ENCODE measurements at regions not wholly inside any gene's neighbourhood (a gene's known extent, or its start where the extent isn't known, plus 50 kb on each side); places are given as distances from the start of the nearest gene placed in this dataset.

DNA sequence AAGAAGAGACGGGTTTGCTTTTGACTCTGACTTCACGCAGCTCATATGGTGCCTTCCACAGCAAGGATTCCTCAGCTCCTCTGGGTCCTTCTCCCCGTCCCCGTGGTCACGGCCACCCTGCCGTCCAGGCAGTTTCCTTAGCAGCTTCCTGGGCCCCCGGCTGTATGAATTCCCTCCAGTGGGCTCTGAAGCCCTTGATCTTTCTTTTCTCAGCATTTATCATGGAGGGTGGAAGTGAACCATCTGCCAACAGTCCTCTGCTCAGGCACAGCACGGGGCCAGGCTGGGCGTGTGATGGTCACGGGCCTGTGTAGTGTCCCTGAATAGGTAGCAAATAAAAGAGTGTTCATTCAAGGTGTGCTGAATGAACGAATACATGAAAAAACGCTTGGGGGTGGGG lies 782.4 kb downstream of the BRD1 start:
- H3K4me3 ChIP-seq, result no peak overlapping the region
- Mint-ChIP-seq H3K4me1 (peaks cover 6% of the 10 kb centered on the region), H3K4me3 (no peak overlapping the region), H3K36me3 (ENCODE audit: low read depth) (no peaks in the 10 kb centered on the region), H3K27me3 (ENCODE audit: insufficient read depth, low read depth, poor library complexity) (peaks cover 9% of the 10 kb centered on the region), H3K9me3 (no peaks in the 10 kb centered on the region), H3K27ac (no peak overlapping the region)
- no peak for ATAC-seq
- no peak overlapping the region for H3K27ac ChIP-seq (ENCODE audit: low read depth)
- H3K79me2 ChIP-seq (replicated peaks; ENCODE audit: insufficient read depth), result no peaks in the 10 kb centered on the region
- H3K27me3 ChIP-seq (ENCODE audit: insufficient read depth), result no peaks in the 10 kb centered on the region
- TF ChIP-seq REST (IDR thresholded peaks at IDR 0.05; ENCODE audit: unreplicated experiment) (no peak), EZH2 (IDR thresholded peaks at IDR 0.05; ENCODE audit: low read depth, unreplicated experiment) (no peak), ZNF331 (CRISPR knock-in tag; IDR thresholded peaks at IDR 0.05; ENCODE audit: low read depth) (no peak), POLR2AphosphoS5 (IDR thresholded peaks at IDR 0.05; ENCODE audit: low read depth) (no peak), STAT1 (IDR thresholded peaks at IDR 0.05; ENCODE audit: unreplicated experiment) (no peak), ZNF114 (CRISPR knock-in tag; IDR thresholded peaks at IDR 0.05) (no peak), CREB1 (CRISPR knock-in tag; IDR thresholded peaks at IDR 0.05; ENCODE audit: low read depth) (no peak), EZH2phosphoT487 (IDR thresholded peaks at IDR 0.05; ENCODE audit: unreplicated experiment) (no peak), NANOG (IDR thresholded peaks at IDR 0.05; ENCODE audit: borderline replicate concordance) (no peak), CTCF (conservative IDR thresholded peaks at IDR 0.05; ENCODE audit: low read depth in 2 of 2) (no peak), JUNB (IDR thresholded peaks at IDR 0.05; ENCODE audit: unreplicated experiment) (no peak)
- TF ChIP-seq, protein P1, sequence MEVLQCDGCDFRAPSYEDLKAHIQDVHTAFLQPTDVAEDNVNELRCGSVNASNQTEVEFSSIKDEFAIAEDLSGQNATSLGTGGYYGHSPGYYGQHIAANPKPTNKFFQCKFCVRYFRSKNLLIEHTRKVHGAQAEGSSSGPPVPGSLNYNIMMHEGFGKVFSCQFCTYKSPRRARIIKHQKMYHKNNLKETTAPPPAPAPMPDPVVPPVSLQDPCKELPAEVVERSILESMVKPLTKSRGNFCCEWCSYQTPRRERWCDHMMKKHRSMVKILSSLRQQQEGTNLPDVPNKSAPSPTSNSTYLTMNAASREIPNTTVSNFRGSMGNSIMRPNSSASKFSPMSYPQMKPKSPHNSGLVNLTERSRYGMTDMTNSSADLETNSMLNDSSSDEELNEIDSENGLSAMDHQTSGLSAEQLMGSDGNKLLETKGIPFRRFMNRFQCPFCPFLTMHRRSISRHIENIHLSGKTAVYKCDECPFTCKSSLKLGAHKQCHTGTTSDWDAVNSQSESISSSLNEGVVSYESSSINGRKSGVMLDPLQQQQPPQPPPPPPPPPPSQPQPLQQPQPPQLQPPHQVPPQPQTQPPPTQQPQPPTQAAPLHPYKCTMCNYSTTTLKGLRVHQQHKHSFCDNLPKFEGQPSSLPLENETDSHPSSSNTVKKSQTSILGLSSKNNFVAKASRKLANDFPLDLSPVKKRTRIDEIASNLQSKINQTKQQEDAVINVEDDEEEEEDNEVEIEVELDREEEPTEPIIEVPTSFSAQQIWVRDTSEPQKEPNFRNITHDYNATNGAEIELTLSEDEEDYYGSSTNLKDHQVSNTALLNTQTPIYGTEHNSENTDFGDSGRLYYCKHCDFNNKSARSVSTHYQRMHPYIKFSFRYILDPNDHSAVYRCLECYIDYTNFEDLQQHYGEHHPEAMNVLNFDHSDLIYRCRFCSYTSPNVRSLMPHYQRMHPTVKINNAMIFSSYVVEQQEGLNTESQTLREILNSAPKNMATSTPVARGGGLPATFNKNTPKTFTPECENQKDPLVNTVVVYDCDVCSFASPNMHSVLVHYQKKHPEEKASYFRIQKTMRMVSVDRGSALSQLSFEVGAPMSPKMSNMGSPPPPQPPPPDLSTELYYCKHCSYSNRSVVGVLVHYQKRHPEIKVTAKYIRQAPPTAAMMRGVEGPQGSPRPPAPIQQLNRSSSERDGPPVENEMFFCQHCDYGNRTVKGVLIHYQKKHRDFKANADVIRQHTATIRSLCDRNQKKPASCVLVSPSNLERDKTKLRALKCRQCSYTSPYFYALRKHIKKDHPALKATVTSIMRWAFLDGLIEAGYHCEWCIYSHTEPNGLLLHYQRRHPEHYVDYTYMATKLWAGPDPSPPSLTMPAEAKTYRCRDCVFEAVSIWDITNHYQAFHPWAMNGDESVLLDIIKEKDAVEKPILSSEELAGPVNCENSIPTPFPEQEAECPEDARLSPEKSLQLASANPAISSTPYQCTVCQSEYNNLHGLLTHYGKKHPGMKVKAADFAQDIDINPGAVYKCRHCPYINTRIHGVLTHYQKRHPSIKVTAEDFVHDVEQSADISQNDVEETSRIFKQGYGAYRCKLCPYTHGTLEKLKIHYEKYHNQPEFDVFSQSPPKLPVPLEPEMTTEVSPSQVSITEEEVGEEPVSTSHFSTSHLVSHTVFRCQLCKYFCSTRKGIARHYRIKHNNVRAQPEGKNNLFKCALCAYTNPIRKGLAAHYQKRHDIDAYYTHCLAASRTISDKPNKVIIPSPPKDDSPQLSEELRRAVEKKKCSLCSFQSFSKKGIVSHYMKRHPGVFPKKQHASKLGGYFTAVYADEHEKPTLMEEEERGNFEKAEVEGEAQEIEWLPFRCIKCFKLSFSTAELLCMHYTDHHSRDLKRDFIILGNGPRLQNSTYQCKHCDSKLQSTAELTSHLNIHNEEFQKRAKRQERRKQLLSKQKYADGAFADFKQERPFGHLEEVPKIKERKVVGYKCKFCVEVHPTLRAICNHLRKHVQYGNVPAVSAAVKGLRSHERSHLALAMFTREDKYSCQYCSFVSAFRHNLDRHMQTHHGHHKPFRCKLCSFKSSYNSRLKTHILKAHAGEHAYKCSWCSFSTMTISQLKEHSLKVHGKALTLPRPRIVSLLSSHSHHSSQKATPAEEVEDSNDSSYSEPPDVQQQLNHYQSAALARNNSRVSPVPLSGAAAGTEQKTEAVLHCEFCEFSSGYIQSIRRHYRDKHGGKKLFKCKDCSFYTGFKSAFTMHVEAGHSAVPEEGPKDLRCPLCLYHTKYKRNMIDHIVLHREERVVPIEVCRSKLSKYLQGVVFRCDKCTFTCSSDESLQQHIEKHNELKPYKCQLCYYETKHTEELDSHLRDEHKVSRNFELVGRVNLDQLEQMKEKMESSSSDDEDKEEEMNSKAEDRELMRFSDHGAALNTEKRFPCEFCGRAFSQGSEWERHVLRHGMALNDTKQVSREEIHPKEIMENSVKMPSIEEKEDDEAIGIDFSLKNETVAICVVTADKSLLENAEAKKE (CRISPR knock-in tag; IDR thresholded peaks at IDR 0.05), result no peak
- TF ChIP-seq, protein P2, sequence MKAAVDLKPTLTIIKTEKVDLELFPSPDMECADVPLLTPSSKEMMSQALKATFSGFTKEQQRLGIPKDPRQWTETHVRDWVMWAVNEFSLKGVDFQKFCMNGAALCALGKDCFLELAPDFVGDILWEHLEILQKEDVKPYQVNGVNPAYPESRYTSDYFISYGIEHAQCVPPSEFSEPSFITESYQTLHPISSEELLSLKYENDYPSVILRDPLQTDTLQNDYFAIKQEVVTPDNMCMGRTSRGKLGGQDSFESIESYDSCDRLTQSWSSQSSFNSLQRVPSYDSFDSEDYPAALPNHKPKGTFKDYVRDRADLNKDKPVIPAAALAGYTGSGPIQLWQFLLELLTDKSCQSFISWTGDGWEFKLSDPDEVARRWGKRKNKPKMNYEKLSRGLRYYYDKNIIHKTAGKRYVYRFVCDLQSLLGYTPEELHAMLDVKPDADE (IDR thresholded peaks at IDR 0.05), result no peak
- H3K4me2 ChIP-seq, result no peak overlapping the region
- no peak for DNase-seq (ENCODE audit: low spot score)
- H2AFZ ChIP-seq, result no peak overlapping the region
- H3K9me2 ChIP-seq (ENCODE audit: insufficient read depth), result no peaks in the 10 kb centered on the region
- no peaks in the 10 kb centered on the region for H3K4me1 ChIP-seq (ENCODE audit: insufficient read depth)
- no peaks in the 10 kb centered on the region for H3F3A ChIP-seq (replicated peaks; ENCODE audit: low read depth)
- no peaks in the 10 kb centered on the region; the same call in 1 of the 2 replicates for H3K36me3 ChIP-seq (ENCODE audit: insufficient read depth)
- no peaks in the 10 kb centered on the region for H4K20me1 ChIP-seq (replicated peaks; ENCODE audit: insufficient read depth)

All from GM23338 (cell line).